ENCODE measurements at regions not wholly inside any gene's neighbourhood (a gene's known extent, or its start where the extent isn't known, plus 50 kb on each side); places are given as distances from the start of the nearest gene placed in this dataset.

DNA sequence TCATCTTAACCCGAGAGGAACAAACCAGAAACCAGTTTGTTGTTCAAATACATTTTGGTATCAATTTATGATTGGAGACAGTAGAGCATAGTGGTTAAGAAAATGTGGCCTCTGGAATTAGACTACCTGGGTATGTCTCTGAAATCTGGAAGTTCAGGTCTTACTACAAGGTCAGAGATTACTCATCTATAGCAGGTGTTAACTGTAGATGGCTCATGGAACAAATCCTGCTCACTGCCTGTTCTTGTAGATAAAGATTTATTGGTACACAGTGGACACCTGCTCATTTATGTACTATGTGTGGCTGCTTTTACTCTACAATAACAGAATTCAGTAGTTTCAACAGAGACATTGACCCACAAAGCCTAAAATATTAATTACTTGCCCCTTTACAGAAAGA is 413.3 kb downstream of the CNTN6 start:
- Histone ChIP-seq H3K4me1 (ENCODE audit: control insufficient read depth in 1 of 2, insufficient read depth in 2 of 2, low read depth in 1 of 2, low read length in 1 of 2) (no peaks in the 10 kb centered on the region), H3F3A (replicated peaks; ENCODE audit: insufficient read depth) (no peaks in the 10 kb centered on the region), H3K27ac (ENCODE audit: low read depth in 2 of 2, low read length in 1 of 2) (no peak overlapping the region), H3K79me2 (ENCODE audit: insufficient read depth) (no peaks in the 10 kb centered on the region), H3K9me3 (no peaks in the 10 kb centered on the region), H2AFZ (ENCODE audit: low read depth) (no peak overlapping the region), H3K4me2 (no peak overlapping the region), H3K36me3 (replicated peaks in 1 of 2; ENCODE audit: control insufficient read depth in 1 of 2, insufficient read depth in 2 of 2, low read length in 1 of 2) (no peaks in the 10 kb centered on the region), H3K4me3 (ENCODE audit: low read depth in 2 of 2, low read length in 1 of 2) (no peak overlapping the region), H3K27me3 (ENCODE audit: insufficient read depth) (no peaks in the 10 kb centered on the region), H3K9me2 (no peaks in the 10 kb centered on the region), H4K20me1 (ENCODE audit: insufficient read depth) (no peaks in the 10 kb centered on the region), H3K9ac (no peak overlapping the region)
- ChIA-PET POLR2A (no interaction called here), CTCF (no interaction called here)
- TF ChIP-seq TAF1 (IDR thresholded peaks at IDR 0.05; ENCODE audit: borderline replicate concordance, low read depth, low read length) = no peak
- no peak for TF ChIP-seq ELF1 (IDR thresholded peaks at IDR 0.05)
- no peak for TF ChIP-seq SMC3 (IDR thresholded peaks at IDR 0.05; ENCODE audit: low read depth, low read length)
- TF ChIP-seq, protein P1, sequence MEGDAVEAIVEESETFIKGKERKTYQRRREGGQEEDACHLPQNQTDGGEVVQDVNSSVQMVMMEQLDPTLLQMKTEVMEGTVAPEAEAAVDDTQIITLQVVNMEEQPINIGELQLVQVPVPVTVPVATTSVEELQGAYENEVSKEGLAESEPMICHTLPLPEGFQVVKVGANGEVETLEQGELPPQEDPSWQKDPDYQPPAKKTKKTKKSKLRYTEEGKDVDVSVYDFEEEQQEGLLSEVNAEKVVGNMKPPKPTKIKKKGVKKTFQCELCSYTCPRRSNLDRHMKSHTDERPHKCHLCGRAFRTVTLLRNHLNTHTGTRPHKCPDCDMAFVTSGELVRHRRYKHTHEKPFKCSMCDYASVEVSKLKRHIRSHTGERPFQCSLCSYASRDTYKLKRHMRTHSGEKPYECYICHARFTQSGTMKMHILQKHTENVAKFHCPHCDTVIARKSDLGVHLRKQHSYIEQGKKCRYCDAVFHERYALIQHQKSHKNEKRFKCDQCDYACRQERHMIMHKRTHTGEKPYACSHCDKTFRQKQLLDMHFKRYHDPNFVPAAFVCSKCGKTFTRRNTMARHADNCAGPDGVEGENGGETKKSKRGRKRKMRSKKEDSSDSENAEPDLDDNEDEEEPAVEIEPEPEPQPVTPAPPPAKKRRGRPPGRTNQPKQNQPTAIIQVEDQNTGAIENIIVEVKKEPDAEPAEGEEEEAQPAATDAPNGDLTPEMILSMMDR (IDR thresholded peaks at IDR 0.05) = no peak
- no peak for TF ChIP-seq EZH2phosphoT487 (IDR thresholded peaks at IDR 0.05; ENCODE audit: borderline replicate concordance, low read depth)
- TF ChIP-seq, protein P2, sequence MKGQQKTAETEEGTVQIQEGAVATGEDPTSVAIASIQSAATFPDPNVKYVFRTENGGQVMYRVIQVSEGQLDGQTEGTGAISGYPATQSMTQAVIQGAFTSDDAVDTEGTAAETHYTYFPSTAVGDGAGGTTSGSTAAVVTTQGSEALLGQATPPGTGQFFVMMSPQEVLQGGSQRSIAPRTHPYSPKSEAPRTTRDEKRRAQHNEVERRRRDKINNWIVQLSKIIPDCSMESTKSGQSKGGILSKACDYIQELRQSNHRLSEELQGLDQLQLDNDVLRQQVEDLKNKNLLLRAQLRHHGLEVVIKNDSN (IDR thresholded peaks at IDR 0.05; ENCODE audit: borderline replicate concordance, low read depth) = no peak
- no peak for TF ChIP-seq NRF1 (IDR thresholded peaks at IDR 0.05; ENCODE audit: low read depth, low read length)
- no peak for TF ChIP-seq FOXJ3 (CRISPR knock-in tag; IDR thresholded peaks at IDR 0.05)
- TF ChIP-seq, protein P3, sequence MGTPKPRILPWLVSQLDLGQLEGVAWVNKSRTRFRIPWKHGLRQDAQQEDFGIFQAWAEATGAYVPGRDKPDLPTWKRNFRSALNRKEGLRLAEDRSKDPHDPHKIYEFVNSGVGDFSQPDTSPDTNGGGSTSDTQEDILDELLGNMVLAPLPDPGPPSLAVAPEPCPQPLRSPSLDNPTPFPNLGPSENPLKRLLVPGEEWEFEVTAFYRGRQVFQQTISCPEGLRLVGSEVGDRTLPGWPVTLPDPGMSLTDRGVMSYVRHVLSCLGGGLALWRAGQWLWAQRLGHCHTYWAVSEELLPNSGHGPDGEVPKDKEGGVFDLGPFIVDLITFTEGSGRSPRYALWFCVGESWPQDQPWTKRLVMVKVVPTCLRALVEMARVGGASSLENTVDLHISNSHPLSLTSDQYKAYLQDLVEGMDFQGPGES (IDR thresholded peaks at IDR 0.05; ENCODE audit: low read depth, low read length) = no peak
- TF ChIP-seq, protein P4, sequence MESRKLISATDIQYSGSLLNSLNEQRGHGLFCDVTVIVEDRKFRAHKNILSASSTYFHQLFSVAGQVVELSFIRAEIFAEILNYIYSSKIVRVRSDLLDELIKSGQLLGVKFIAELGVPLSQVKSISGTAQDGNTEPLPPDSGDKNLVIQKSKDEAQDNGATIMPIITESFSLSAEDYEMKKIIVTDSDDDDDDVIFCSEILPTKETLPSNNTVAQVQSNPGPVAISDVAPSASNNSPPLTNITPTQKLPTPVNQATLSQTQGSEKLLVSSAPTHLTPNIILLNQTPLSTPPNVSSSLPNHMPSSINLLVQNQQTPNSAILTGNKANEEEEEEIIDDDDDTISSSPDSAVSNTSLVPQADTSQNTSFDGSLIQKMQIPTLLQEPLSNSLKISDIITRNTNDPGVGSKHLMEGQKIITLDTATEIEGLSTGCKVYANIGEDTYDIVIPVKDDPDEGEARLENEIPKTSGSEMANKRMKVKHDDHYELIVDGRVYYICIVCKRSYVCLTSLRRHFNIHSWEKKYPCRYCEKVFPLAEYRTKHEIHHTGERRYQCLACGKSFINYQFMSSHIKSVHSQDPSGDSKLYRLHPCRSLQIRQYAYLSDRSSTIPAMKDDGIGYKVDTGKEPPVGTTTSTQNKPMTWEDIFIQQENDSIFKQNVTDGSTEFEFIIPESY (IDR thresholded peaks at IDR 0.05; ENCODE audit: borderline replicate concordance, low read depth) = no peak
- TF ChIP-seq GABPA (IDR thresholded peaks at IDR 0.05; ENCODE audit: low read depth) = no peak
- no peak for TF ChIP-seq NFIC (IDR thresholded peaks at IDR 0.05; ENCODE audit: borderline replicate concordance)
- no peak for TF ChIP-seq GATA2 (CRISPR knock-in tag; IDR thresholded peaks at IDR 0.05)
- TF ChIP-seq EP300 (IDR thresholded peaks at IDR 0.05; ENCODE audit: borderline replicate concordance in 1 of 2, low read depth in 1 of 2, low read length in 1 of 2) = no peak
- no peak for TF ChIP-seq RAD21 (IDR thresholded peaks at IDR 0.05; ENCODE audit: low read length)
- TF ChIP-seq, protein P5, sequence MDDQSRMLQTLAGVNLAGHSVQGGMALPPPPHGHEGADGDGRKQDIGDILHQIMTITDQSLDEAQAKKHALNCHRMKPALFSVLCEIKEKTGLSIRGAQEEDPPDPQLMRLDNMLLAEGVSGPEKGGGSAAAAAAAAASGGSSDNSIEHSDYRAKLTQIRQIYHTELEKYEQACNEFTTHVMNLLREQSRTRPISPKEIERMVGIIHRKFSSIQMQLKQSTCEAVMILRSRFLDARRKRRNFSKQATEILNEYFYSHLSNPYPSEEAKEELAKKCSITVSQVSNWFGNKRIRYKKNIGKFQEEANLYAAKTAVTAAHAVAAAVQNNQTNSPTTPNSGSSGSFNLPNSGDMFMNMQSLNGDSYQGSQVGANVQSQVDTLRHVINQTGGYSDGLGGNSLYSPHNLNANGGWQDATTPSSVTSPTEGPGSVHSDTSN (IDR thresholded peaks at IDR 0.05) = no peak
- TF ChIP-seq FOXM1 (IDR thresholded peaks at IDR 0.05; ENCODE audit: low read depth) = no peak
- TF ChIP-seq TCF12 (IDR thresholded peaks at IDR 0.05) = no peak
- no peak for DNase-seq
- 8% methylated on average over 1 of the region's 1 CpG for WGBS (ENCODE audit: low lambda C conversion rate)
